ENCODE measurements at regions not wholly inside any gene's neighbourhood (a gene's known extent, or its start where the extent isn't known, plus 50 kb on each side); places are given as distances from the start of the nearest gene placed in this dataset.

DNA sequence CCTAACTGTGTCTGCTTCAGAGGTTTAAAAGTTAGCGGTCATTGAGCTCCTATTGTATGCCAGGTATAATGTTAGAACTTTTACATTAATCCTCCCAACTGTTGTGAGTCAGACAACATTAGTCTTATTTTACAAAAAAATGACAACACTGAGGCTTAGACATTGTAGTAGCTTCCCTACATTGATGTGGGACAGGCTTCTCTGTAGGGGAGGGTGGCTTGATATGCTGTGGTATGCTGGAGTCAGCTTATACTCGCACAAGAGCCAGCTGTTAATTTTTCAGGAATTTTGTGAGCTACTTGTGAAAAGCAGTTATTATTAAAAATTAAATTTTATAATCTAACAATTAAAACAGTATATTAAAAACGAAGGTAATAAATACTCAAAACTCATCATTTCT is 64.8 kb upstream of the NAV2 start:
- H3K4me2 ChIP-seq (ENCODE audit: low read length), result no peak overlapping the region
- H2AFZ ChIP-seq (ENCODE audit: low read depth, low read length), result no peak overlapping the region

DNA sequence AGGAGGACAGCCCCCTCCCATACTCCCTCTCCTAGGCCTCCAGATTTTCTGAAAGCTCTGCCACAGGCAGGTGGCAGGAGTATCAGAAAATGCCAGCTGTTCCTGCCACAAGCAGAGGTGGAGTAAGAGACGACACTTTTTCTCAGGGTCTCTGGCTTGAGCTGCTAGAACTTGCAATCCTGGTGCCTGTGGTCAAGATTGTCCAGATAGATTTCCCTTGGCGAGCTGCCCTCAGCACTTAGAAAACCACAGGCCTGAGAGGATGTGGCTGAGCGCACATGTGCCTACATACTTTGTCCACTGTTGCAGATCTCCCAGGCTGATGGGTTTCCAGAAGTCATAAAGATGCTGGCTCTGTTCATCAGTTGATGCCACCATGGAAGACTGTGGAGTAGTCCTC is 65.7 kb upstream of the NAV2 start:
- Histone ChIP-seq H3K9me3 (ENCODE audit: low read length) (no peaks in the 10 kb centered on the region), H3F3A (ENCODE audit: insufficient read depth, low read length, poor library complexity, severe bottlenecking) (no peaks in the 10 kb centered on the region), H3K27me3 (ENCODE audit: insufficient read depth, low read depth, low read length) (no peaks in the 10 kb centered on the region), H3K9ac (ENCODE audit: low read length) (no peak overlapping the region), H4K20me1 (ENCODE audit: insufficient read depth) (no peaks in the 10 kb centered on the region), H3K36me3 (ENCODE audit: insufficient read depth, low read length) (no peaks in the 10 kb centered on the region), H3K79me2 (replicated peaks; ENCODE audit: insufficient read depth, low read length) (no peaks in the 10 kb centered on the region), H3K27ac (ENCODE audit: low read length) (no peak overlapping the region), H3K4me2 (ENCODE audit: low read length) (no peak overlapping the region), H2AFZ (ENCODE audit: low read depth, low read length) (no peak overlapping the region), H3K9me2 (ENCODE audit: insufficient read depth, low read length) (no peaks in the 10 kb centered on the region), H3K4me3 (ENCODE audit: low read length) (no peak overlapping the region)
- no peak for TF ChIP-seq RAD21 (conservative IDR thresholded peaks at IDR 0.05)

More for the DNA sequence above, 64.8 kb upstream of the NAV2 start:
- H3K9me3 ChIP-seq (ENCODE audit: low read length), result no peaks in the 10 kb centered on the region
- no peak overlapping the region for H3K9ac ChIP-seq (ENCODE audit: low read length)
- no peaks in the 10 kb centered on the region for H3K27me3 ChIP-seq (ENCODE audit: insufficient read depth, low read depth, low read length)
- no peak overlapping the region for H3K27ac ChIP-seq (ENCODE audit: low read length)
- no peak for TF ChIP-seq POLR2AphosphoS5 (IDR thresholded peaks at IDR 0.05)
- TF ChIP-seq EP300 (conservative IDR thresholded peaks at IDR 0.05; ENCODE audit: poor library complexity, severe bottlenecking), result no peak
- no peak for TF ChIP-seq MXI1 (conservative IDR thresholded peaks at IDR 0.05; ENCODE audit: poor library complexity, severe bottlenecking)
- TF ChIP-seq, protein P1, sequence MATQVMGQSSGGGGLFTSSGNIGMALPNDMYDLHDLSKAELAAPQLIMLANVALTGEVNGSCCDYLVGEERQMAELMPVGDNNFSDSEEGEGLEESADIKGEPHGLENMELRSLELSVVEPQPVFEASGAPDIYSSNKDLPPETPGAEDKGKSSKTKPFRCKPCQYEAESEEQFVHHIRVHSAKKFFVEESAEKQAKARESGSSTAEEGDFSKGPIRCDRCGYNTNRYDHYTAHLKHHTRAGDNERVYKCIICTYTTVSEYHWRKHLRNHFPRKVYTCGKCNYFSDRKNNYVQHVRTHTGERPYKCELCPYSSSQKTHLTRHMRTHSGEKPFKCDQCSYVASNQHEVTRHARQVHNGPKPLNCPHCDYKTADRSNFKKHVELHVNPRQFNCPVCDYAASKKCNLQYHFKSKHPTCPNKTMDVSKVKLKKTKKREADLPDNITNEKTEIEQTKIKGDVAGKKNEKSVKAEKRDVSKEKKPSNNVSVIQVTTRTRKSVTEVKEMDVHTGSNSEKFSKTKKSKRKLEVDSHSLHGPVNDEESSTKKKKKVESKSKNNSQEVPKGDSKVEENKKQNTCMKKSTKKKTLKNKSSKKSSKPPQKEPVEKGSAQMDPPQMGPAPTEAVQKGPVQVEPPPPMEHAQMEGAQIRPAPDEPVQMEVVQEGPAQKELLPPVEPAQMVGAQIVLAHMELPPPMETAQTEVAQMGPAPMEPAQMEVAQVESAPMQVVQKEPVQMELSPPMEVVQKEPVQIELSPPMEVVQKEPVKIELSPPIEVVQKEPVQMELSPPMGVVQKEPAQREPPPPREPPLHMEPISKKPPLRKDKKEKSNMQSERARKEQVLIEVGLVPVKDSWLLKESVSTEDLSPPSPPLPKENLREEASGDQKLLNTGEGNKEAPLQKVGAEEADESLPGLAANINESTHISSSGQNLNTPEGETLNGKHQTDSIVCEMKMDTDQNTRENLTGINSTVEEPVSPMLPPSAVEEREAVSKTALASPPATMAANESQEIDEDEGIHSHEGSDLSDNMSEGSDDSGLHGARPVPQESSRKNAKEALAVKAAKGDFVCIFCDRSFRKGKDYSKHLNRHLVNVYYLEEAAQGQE (IDR thresholded peaks at IDR 0.05; ENCODE audit: borderline replicate concordance), result no peak
- TF ChIP-seq EZH2 (IDR thresholded peaks at IDR 0.05; ENCODE audit: borderline replicate concordance, insufficient read depth, low read length, poor library complexity, severe bottlenecking), result no peak
- TF ChIP-seq RAD21 (conservative IDR thresholded peaks at IDR 0.05), result no peak
- TF ChIP-seq, protein P2, sequence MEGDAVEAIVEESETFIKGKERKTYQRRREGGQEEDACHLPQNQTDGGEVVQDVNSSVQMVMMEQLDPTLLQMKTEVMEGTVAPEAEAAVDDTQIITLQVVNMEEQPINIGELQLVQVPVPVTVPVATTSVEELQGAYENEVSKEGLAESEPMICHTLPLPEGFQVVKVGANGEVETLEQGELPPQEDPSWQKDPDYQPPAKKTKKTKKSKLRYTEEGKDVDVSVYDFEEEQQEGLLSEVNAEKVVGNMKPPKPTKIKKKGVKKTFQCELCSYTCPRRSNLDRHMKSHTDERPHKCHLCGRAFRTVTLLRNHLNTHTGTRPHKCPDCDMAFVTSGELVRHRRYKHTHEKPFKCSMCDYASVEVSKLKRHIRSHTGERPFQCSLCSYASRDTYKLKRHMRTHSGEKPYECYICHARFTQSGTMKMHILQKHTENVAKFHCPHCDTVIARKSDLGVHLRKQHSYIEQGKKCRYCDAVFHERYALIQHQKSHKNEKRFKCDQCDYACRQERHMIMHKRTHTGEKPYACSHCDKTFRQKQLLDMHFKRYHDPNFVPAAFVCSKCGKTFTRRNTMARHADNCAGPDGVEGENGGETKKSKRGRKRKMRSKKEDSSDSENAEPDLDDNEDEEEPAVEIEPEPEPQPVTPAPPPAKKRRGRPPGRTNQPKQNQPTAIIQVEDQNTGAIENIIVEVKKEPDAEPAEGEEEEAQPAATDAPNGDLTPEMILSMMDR (IDR thresholded peaks at IDR 0.05; ENCODE audit: poor library complexity, severe bottlenecking), result no peak
- TF ChIP-seq SMC3 (conservative IDR thresholded peaks at IDR 0.05; ENCODE audit: poor library complexity), result no peak
- no peak for TF ChIP-seq TAF1 (IDR thresholded peaks at IDR 0.05; ENCODE audit: low read depth)
- H3K79me2 ChIP-seq (replicated peaks; ENCODE audit: insufficient read depth, low read length), result no peaks in the 10 kb centered on the region
- no peaks in the 10 kb centered on the region for H4K20me1 ChIP-seq (ENCODE audit: insufficient read depth)
- no peaks in the 10 kb centered on the region for H3F3A ChIP-seq (ENCODE audit: insufficient read depth, low read length, poor library complexity, severe bottlenecking)
- H3K36me3 ChIP-seq (ENCODE audit: insufficient read depth, low read length), result no peaks in the 10 kb centered on the region
- no peak overlapping the region for H3K4me3 ChIP-seq (ENCODE audit: low read length)
- H3K9me2 ChIP-seq (ENCODE audit: insufficient read depth, low read length), result no peaks in the 10 kb centered on the region

DNA sequence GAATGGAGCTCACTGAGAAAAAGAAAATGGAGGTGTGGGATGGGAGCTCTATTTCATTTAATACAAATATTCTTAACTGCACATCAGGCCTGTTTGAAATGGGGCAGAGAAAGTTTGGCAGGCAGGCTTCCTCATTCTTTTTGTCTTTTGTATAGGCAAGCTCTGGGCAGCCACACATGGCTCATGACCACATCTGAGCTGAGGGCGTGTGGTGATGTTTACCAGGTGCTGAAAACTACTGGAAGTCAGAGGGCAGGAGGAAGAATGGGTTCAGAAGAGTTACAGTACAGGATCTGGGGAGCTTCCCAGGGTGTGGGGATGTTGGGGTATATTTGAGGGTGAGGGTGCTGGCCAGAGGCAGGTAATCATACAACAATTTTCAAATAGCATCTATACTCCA is 66.3 kb upstream of the NAV2 start:
- Histone ChIP-seq H3K9me2 (ENCODE audit: insufficient read depth, low read length) (no peaks in the 10 kb centered on the region), H4K20me1 (ENCODE audit: insufficient read depth) (no peaks in the 10 kb centered on the region), H3K27me3 (ENCODE audit: insufficient read depth, low read depth, low read length) (no peaks in the 10 kb centered on the region), H3F3A (ENCODE audit: insufficient read depth, low read length, poor library complexity, severe bottlenecking) (no peaks in the 10 kb centered on the region), H3K4me3 (ENCODE audit: low read length) (no peak overlapping the region), H2AFZ (ENCODE audit: low read depth, low read length) (no peak overlapping the region), H3K79me2 (replicated peaks; ENCODE audit: insufficient read depth, low read length) (no peaks in the 10 kb centered on the region), H3K27ac (ENCODE audit: low read length) (no peak overlapping the region), H3K9me3 (ENCODE audit: low read length) (no peaks in the 10 kb centered on the region), H3K4me2 (ENCODE audit: low read length) (no peak overlapping the region), H3K9ac (ENCODE audit: low read length) (no peak overlapping the region), H3K36me3 (ENCODE audit: insufficient read depth, low read length) (no peaks in the 10 kb centered on the region)
- TF ChIP-seq EZH2 (IDR thresholded peaks at IDR 0.05; ENCODE audit: borderline replicate concordance, insufficient read depth, low read length, poor library complexity, severe bottlenecking), result no peak
- TF ChIP-seq MXI1 (conservative IDR thresholded peaks at IDR 0.05; ENCODE audit: poor library complexity, severe bottlenecking), result no peak
- no peak for TF ChIP-seq TAF1 (IDR thresholded peaks at IDR 0.05; ENCODE audit: low read depth)

All from neural cell (in vitro differentiated cells).